PC-9 (cell line): ENCODE measurements at regions not wholly inside any gene's neighbourhood (a gene's known extent, or its start where the extent isn't known, plus 50 kb on each side); places are given as distances from the start of the nearest gene placed in this dataset.

Source experiments
- BruUV-seq: library from RNA; stranded (reverse); fragments of 400-500 nt; replicated peaks from 2 replicates; lab custom pipeline; 2021; lab: Mats Ljungman, UMichigan
- CTCF ChIA-PET: fragments of 300-600 bp; sonication (Branson Sonifier 250); formaldehyde crosslinking; loops from one replicate; lab custom pipeline; 2022; ENCODE audit warnings: antibody characterized with exemption; lab: Charles Lee
- POLR2A ChIA-PET: fragments of 300-600 bp; sonication (Branson Sonifier 250); formaldehyde crosslinking; loops from one replicate; lab custom pipeline; 2022; ENCODE audit warnings: antibody characterized with exemption; ENCODE audit not compliant: unreplicated experiment; lab: Charles Lee
- DNase-seq, 2 experiments: peaks; one replicate each; pipeline versions ENCODE4 v3.0.0 to v3.0.0-alpha.2; 2015 to 2022; ENCODE audit warnings: mixed read lengths in 1 of 2
- H2AFZ ChIP-seq: fragments of 200-600 bp; sonication (generic); 2 replicates; pipeline ENCODE4 v1.8.1; 2017; ENCODE audit warnings: antibody characterized with exemption
- H3F3A ChIP-seq: fragments of 200-600 bp; sonication (generic); 2 replicates; pipeline ENCODE4 v1.8.1; 2017; ENCODE audit warnings: antibody characterized with exemption, mild to moderate bottlenecking, low read depth; ENCODE audit not compliant: insufficient read depth
- H3K27ac ChIP-seq: fragments of 200-600 bp; sonication (generic); 2 replicates; pipeline ENCODE4 v1.6.1; 2016; ENCODE audit warnings: mixed run types
- H3K27me3 ChIP-seq: fragments of 200-600 bp; sonication (generic); 2 replicates; pipeline ENCODE4 v1.6.1; 2016; ENCODE audit warnings: low read depth, mixed run types; ENCODE audit not compliant: insufficient read depth
- H3K36me3 ChIP-seq: fragments of 200-600 bp; sonication (generic); 2 replicates; pipeline ENCODE4 v1.6.1; 2016; ENCODE audit warnings: low read depth, mixed run types
- H3K4me1 ChIP-seq: fragments of 200-600 bp; sonication (generic); replicated peaks from 2 replicates; pipeline ENCODE4 v1.6.1; 2016; ENCODE audit warnings: mixed run types; ENCODE audit not compliant: insufficient read depth
- H3K4me2 ChIP-seq: fragments of 200-600 bp; sonication (generic); 2 replicates; pipeline ENCODE4 v1.6.1; 2017; ENCODE audit warnings: mixed run types
- H3K4me3 ChIP-seq: fragments of 200-600 bp; sonication (generic); 2 replicates; pipeline ENCODE4 v1.6.1; 2016; ENCODE audit warnings: mixed run types
- H3K79me2 ChIP-seq: fragments of 200-600 bp; sonication (generic); 2 replicates; pipeline ENCODE4 v1.6.1; 2017; ENCODE audit warnings: low read depth, mixed run types
- H3K9me2 ChIP-seq: fragments of 200-600 bp; sonication (generic); 2 replicates; pipeline ENCODE4 v1.8.1; 2017; ENCODE audit warnings: mild to moderate bottlenecking; ENCODE audit not compliant: insufficient read depth
- H3K9me3 ChIP-seq: fragments of 200-600 bp; sonication (generic); 2 replicates; pipeline ENCODE4 v1.8.1; 2016; ENCODE audit warnings: low read depth; ENCODE audit not compliant: insufficient read depth
- H4K20me1 ChIP-seq: fragments of 200-600 bp; sonication (generic); 2 replicates; pipeline ENCODE4 v1.8.1; 2017; ENCODE audit not compliant: insufficient read depth
- CTCF ChIP-seq: fragments of 200-600 bp; sonication (generic); conservative IDR thresholded peaks from 2 replicates; pipeline ENCODE4 v1.6.1; 2017; ENCODE audit warnings: mixed run types, antibody characterized with exemption, mild to moderate bottlenecking, moderate library complexity
- EZH2 ChIP-seq: fragments of 200-600 bp; sonication (generic); IDR thresholded peaks from 2 replicates; pipeline ENCODE4 v1.8.0; 2017; ENCODE audit warnings: antibody characterized with exemption, low read depth
- intact Hi-C: fragments of 100-400 bp; cut with micrococcal nuclease; formaldehyde crosslinking; loops from one replicate; pipeline ENCODE4 v1.10.0; 2022; ENCODE audit not compliant: unreplicated experiment

- ChIA-PET POLR2A (no interaction called here), CTCF (no interaction called here)
- Histone ChIP-seq H3K79me2 (no peaks in the 10 kb centered on the region), H4K20me1 (no peaks in the 10 kb centered on the region), H3K27ac (no peak overlapping the region), H3K36me3 (no peaks in the 10 kb centered on the region), H3K4me1 (no peaks in the 10 kb centered on the region), H3K27me3 (peaks cover 7% of the 10 kb centered on the region; the same call in 1 of the 2 replicates), H2AFZ (no peak overlapping the region), H3K4me2 (no peak overlapping the region), H3K9me2 (no peaks in the 10 kb centered on the region), H3K4me3 (no peak overlapping the region), H3F3A (no peaks in the 10 kb centered on the region), H3K9me3 (no peaks in the 10 kb centered on the region)
- no TSS peak for BruUV-seq
- intact Hi-C loops: no loop called here
- no peak for DNase-seq
- TF ChIP-seq CTCF (no peak), EZH2 (no peak)
These were observed 275.3 kb downstream of the HTR1A start for GRCh38 chr5:63686938-63687337.

DNA sequence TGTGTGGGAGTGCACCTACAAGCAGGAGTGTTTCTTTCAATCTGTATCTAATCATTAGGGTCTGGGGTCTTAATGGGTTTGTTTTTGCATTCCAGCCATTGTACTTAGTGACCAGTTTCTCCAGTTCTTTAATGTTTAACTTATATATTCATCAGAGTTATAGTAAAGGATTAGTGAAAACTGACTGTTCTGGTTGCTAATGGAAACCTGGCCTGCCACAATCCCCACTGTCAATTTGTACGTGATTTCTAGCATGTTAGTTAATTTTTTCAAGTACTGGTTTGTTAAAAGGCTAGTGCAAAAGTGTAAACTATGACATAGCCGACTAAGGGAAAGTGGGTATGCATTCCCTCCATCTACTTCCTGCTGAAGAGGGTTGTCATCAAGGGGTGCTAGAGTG, 276.1 kb downstream of the HTR1A start:
- no peak for DNase-seq
- H3K36me3 ChIP-seq: no peaks in the 10 kb centered on the region
- ChIA-PET CTCF (no interaction called here), POLR2A (no interaction called here)
- intact Hi-C loops: no loop called here
- TF ChIP-seq EZH2 (no peak), CTCF (no peak)
- H3K4me3 ChIP-seq: no peak overlapping the region
- H2AFZ ChIP-seq: no peak overlapping the region
- H4K20me1 ChIP-seq: no peaks in the 10 kb centered on the region
- peaks cover 7% of the 10 kb centered on the region; the same call in 1 of the 2 replicates for H3K27me3 ChIP-seq
- H3K4me1 ChIP-seq: no peaks in the 10 kb centered on the region
- no peaks in the 10 kb centered on the region for H3K79me2 ChIP-seq
- H3K9me3 ChIP-seq: no peaks in the 10 kb centered on the region
- no peaks in the 10 kb centered on the region for H3F3A ChIP-seq
- H3K4me2 ChIP-seq: no peak overlapping the region
- H3K27ac ChIP-seq: no peak overlapping the region
- no TSS peak for BruUV-seq
- H3K9me2 ChIP-seq: no peaks in the 10 kb centered on the region

- H2AFZ ChIP-seq: no peak overlapping the region
- no peaks in the 10 kb centered on the region for H3K36me3 ChIP-seq
- no peaks in the 10 kb centered on the region for H3F3A ChIP-seq
- TF ChIP-seq CTCF: no peak
- no peak for TF ChIP-seq EZH2
- no peaks in the 10 kb centered on the region for H3K79me2 ChIP-seq
- peaks cover 7% of the 10 kb centered on the region; the same call in 1 of the 2 replicates for H3K27me3 ChIP-seq
- ChIA-PET POLR2A (no interaction called here), CTCF (no interaction called here)
- no peaks in the 10 kb centered on the region for H3K4me1 ChIP-seq
- H4K20me1 ChIP-seq: no peaks in the 10 kb centered on the region
- H3K9me3 ChIP-seq: no peaks in the 10 kb centered on the region
- no peak overlapping the region for H3K4me2 ChIP-seq
- BruUV-seq: no TSS peak
- H3K4me3 ChIP-seq: no peak overlapping the region
- H3K9me2 ChIP-seq: no peaks in the 10 kb centered on the region
- no peak for DNase-seq
- intact Hi-C loops: no loop called here
- no peak overlapping the region for H3K27ac ChIP-seq
These were observed 276.8 kb downstream of the HTR1A start for GRCh38 chr5:63685454-63685853.
